ENCODE measurements at regions not wholly inside any gene's neighbourhood (a gene's known extent, or its start where the extent isn't known, plus 50 kb on each side); places are given as distances from the start of the nearest gene placed in this dataset.

- TF ChIP-seq EZH2 (IDR thresholded peaks at IDR 0.05; ENCODE audit: borderline replicate concordance, control insufficient read depth, low read depth, low read length), result no peak
- no peak for TF ChIP-seq DPF2 (IDR thresholded peaks at IDR 0.05)
- no peak for TF ChIP-seq NBN (IDR thresholded peaks at IDR 0.05)
- no peak for TF ChIP-seq TAF1 (IDR thresholded peaks at IDR 0.05; ENCODE audit: borderline replicate concordance, low read depth, low read length)
- no peak for TF ChIP-seq ZNF592 (IDR thresholded peaks at IDR 0.05)
- TF ChIP-seq NFYA (IDR thresholded peaks at IDR 0.05; ENCODE audit: borderline replicate concordance, low read depth, low read length), result no peak
These were observed 289.1 kb downstream of the NDFIP2 start (continued) for GRCh38 chr13:79770056-79770455.

GRCh38 chr13:79767126-79767525 lies 286.2 kb downstream of the NDFIP2 start:
- WGBS (ENCODE audit: insufficient coverage, insufficient replicate concordance, low lambda C conversion rate, missing lambda C conversion rate), result 16% methylated on average over 2 of the region's 2 CpGs
- no peaks in the 10 kb centered on the region for H3K79me2 ChIP-seq (ENCODE audit: control insufficient read depth, insufficient read depth, low read length)
- DNase-seq (ENCODE audit: low read depth, low spot score), result no peak
- H3K27me3 ChIP-seq (replicated peaks in 1 of 2; ENCODE audit: control insufficient read depth in 2 of 2, insufficient read depth in 2 of 2, low read length in 1 of 2), result no peaks in the 10 kb centered on the region
- in situ Hi-C loops (cut with MboI), result no loop called here
- no peaks in the 10 kb centered on the region for H3K9me3 ChIP-seq (replicated peaks; ENCODE audit: control insufficient read depth, insufficient read depth, low read length)
- no peak overlapping the region for H3K9ac ChIP-seq (ENCODE audit: control insufficient read depth, insufficient read depth, low read length)
- H3K4me1 ChIP-seq (ENCODE audit: control insufficient read depth, insufficient read depth, low read length), result no peaks in the 10 kb centered on the region
- ChIA-PET SMC1A (ENCODE audit: uncharacterized antibody, unreplicated experiment) (interaction anchor here (1.4 to 1.9 kb wide), 5 partner anchors 8 to 88 kb away, joined by 3 to 8 read pairs (median 5); no protein-coding TSS in a partner anchor), POLR2A (no interaction called here), RAD21 (ENCODE audit: unreplicated experiment) (interaction anchor here (1.0 to 1.5 kb wide), 2 partner anchors 88 to 568 kb away, joined by 3 to 6 read pairs; no protein-coding TSS in a partner anchor), CTCF (interaction anchor here (1.2 to 1.6 kb wide), 2 partner anchors 88 to 1251 kb away, joined by 3 to 4 read pairs; no protein-coding TSS in a partner anchor)
- H2AFZ ChIP-seq (ENCODE audit: control insufficient read depth, low read depth, low read length), result no peak overlapping the region
- H3K4me3 ChIP-seq, result no peak overlapping the region
- H4K20me1 ChIP-seq (ENCODE audit: control insufficient read depth, insufficient read depth), result no peaks in the 10 kb centered on the region
- no TSS peak for BruUV-seq (replicated peaks)
- no peak overlapping the region for H3K4me2 ChIP-seq (ENCODE audit: control insufficient read depth, insufficient read depth)
- no peak for FAIRE-seq
- no peaks in the 10 kb centered on the region for H3K36me3 ChIP-seq (ENCODE audit: control insufficient read depth in 2 of 2, insufficient read depth in 2 of 2, low read length in 1 of 2)
- no peak for ATAC-seq
- H3K27ac ChIP-seq (ENCODE audit: control insufficient read depth, insufficient read depth), result no peak overlapping the region
- intact Hi-C loops (cut with micrococcal nuclease; ENCODE audit: unreplicated experiment), result no loop called here
- TF ChIP-seq ATF7 (IDR thresholded peaks at IDR 0.05; ENCODE audit: low read depth) (no peak), ZNF217 (IDR thresholded peaks at IDR 0.05) (no peak), NFYB (IDR thresholded peaks at IDR 0.05; ENCODE audit: insufficient read depth, low read depth, low read length) (no peak), ETV6 (conservative IDR thresholded peaks at IDR 0.05 in 1 of 2, IDR thresholded peaks at IDR 0.05 in 1 of 2; ENCODE audit: borderline replicate concordance in 1 of 2, low read depth in 1 of 2) (no peak), POLR2A (IDR thresholded peaks at IDR 0.05; ENCODE audit: low read depth, low read length) (no peak), SUZ12 (IDR thresholded peaks at IDR 0.05; ENCODE audit: unreplicated experiment) (no peak), RELB (IDR thresholded peaks at IDR 0.05; ENCODE audit: low read depth) (no peak), ZBED1 (IDR thresholded peaks at IDR 0.05; ENCODE audit: borderline replicate concordance) (no peak), CTCF (IDR thresholded peaks at IDR 0.05 in 2 of 3, conservative IDR thresholded peaks at IDR 0.05 in 1 of 3; ENCODE audit: control insufficient read depth in 2 of 3, extremely low read depth in 1 of 3, insufficient read depth in 1 of 3, low read depth in 3 of 3, low read length in 3 of 3) (no peak), JUND (IDR thresholded peaks at IDR 0.05; ENCODE audit: low read depth, low read length) (no peak), ZNF622 (IDR thresholded peaks at IDR 0.05) (no peak)

Data from GM12878 (cell line).